PC-9 (cell line): ENCODE measurements at regions not wholly inside any gene's neighbourhood (a gene's known extent, or its start where the extent isn't known, plus 50 kb on each side); places are given as distances from the start of the nearest gene placed in this dataset.

Source experiments
- EZH2 ChIP-seq: fragments of 200-600 bp; sonication (generic); IDR thresholded peaks from 2 replicates; pipeline ENCODE4 v1.8.0; 2017; ENCODE audit warnings: antibody characterized with exemption, low read depth
- TF ChIP-seq, protein P1 (sequence below): fragments of 200-600 bp; sonication (generic); conservative IDR thresholded peaks from 2 replicates; pipeline ENCODE4 v1.6.1; 2017; ENCODE audit warnings: mixed run types, antibody characterized with exemption, mild to moderate bottlenecking, moderate library complexity

DNA sequence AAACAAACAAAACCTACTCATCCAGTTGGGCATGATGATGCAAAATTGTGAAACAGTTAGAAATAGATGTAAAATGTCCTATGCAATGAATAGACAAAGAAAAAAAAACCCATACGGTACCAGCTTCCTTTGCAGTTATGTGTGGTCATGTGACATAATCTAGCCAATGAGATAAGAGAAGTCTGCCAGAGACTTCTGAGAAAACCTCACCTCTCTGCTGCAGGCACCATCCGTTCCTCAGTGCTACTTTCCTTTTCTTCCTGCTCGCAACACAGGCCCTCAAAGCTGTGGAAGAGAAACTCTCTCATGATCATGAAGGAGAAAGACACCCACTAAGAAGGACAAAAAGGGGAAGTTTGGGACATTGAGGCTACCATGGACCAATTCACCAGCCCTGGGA is 76.8 kb upstream of the CARD11 start:
- TF ChIP-seq, protein P1, sequence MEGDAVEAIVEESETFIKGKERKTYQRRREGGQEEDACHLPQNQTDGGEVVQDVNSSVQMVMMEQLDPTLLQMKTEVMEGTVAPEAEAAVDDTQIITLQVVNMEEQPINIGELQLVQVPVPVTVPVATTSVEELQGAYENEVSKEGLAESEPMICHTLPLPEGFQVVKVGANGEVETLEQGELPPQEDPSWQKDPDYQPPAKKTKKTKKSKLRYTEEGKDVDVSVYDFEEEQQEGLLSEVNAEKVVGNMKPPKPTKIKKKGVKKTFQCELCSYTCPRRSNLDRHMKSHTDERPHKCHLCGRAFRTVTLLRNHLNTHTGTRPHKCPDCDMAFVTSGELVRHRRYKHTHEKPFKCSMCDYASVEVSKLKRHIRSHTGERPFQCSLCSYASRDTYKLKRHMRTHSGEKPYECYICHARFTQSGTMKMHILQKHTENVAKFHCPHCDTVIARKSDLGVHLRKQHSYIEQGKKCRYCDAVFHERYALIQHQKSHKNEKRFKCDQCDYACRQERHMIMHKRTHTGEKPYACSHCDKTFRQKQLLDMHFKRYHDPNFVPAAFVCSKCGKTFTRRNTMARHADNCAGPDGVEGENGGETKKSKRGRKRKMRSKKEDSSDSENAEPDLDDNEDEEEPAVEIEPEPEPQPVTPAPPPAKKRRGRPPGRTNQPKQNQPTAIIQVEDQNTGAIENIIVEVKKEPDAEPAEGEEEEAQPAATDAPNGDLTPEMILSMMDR = no peak
- TF ChIP-seq EZH2 = no peak
